Spinal cord (tissue), 10 donors: ENCODE measurements at regions not wholly inside any gene's neighbourhood (a gene's known extent, or its start where the extent isn't known, plus 50 kb on each side); places are given as distances from the start of the nearest gene placed in this dataset. TPM values are rescaled to one million over a fixed set of nuclear protein-coding genes. Genes with fewer than 3 reads are reported as not detected.

ENCODE experiments used
- DNase-seq, 6 donors: peaks; one replicate each; pipeline versions ENCODE4 v3.0.0 to v3.0.0-alpha.2; 2013 to 2015; ENCODE audit warnings: low spot score in 6 of 6, low read depth in 4 of 6
- H3K27ac ChIP-seq: one replicate; pipeline ENCODE4 v1.5.1; 2013; ENCODE audit warnings: low read depth, low read length, control low read depth
- H3K27me3 ChIP-seq: one replicate; pipeline ENCODE4 v1.6.1; 2013; ENCODE audit warnings: low read length; ENCODE audit not compliant: control insufficient read depth, insufficient read depth
- H3K36me3 ChIP-seq: one replicate; pipeline ENCODE4 v1.6.1; 2013; ENCODE audit warnings: low read length; ENCODE audit not compliant: control insufficient read depth, insufficient read depth
- H3K4me1 ChIP-seq: one replicate; pipeline ENCODE4 v1.6.1; 2013; ENCODE audit warnings: low read length; ENCODE audit not compliant: control insufficient read depth, insufficient read depth
- H3K4me3 ChIP-seq: one replicate; pipeline ENCODE4 v1.5.1; 2013; ENCODE audit warnings: low read depth, low read length, control low read depth
- H3K9me3 ChIP-seq: one replicate; pipeline ENCODE4 v1.6.1; 2013; ENCODE audit warnings: low read length; ENCODE audit not compliant: control insufficient read depth, insufficient read depth
- WGBS: methylation state at CpG from one replicate; pipeline ENCODE4 v1.1.5; 2013; ENCODE audit warnings: missing lambda C conversion rate; ENCODE audit not compliant: insufficient coverage; 5-methylcytosine and 5-hydroxymethylcytosine counted together
- small RNA-seq: library from RNA; depleted of rRNA; stranded (forward); fragments of <200 nt; gene quantifications from one replicate; pipeline ENCODE3, GENCODE V24; 2014; ENCODE audit warnings: low replicate concordance
- donor health status: healthy.

DNA sequence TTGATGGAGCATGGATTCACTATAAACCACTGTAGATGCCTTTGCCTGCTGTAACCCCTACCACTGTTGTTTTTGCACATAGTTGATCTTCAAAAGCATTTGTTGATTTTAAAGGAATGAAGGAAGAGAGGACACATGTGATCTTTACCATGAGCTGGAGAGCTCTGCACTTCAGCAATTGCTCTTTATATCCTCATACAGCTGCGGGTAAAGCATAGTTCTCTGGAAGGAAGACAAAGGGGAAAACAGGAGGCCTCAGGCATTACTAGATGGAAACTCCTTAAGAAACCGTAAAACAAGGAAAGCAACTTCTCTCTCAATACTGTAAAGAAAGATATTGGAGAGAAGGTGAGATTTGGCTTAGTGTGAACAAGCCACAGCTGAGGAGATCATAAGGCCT is 60.6 kb downstream of the SCG2 start:
- no peaks in the 10 kb centered on the region for H3K27me3 ChIP-seq
- WGBS, result no CpG with 5 or more reads among the region's 2 CpGs
- H3K4me3 ChIP-seq, result no peak overlapping the region
- no peak for DNase-seq
- no peak overlapping the region for H3K27ac ChIP-seq
- H3K4me1 ChIP-seq, result peaks cover 3% of the 10 kb centered on the region
- no peaks in the 10 kb centered on the region for H3K36me3 ChIP-seq
- H3K9me3 ChIP-seq, result no peaks in the 10 kb centered on the region

DNA sequence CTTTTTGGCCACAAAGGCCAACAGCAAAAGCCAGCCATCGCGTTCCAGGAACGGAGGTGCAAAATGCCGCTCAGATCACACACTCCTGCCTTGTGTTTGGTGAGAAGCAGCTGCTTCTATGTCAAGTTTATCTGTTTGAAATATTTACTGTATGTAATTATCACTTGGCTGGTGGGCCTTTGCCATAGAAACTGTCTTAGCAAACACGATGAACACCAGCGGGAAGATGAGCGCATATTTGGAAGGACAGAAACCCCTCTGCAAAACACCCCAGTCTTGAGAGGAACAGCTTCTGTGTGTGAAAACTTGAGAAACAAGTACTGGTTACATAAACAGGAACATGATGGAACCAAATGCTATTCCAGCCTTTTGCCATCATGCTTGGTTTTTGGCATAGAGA is 59.7 kb downstream of the SCG2 start:
- no peak overlapping the region for H3K27ac ChIP-seq
- no peaks in the 10 kb centered on the region for H3K27me3 ChIP-seq
- no peaks in the 10 kb centered on the region for H3K9me3 ChIP-seq
- no peak overlapping the region for H3K4me3 ChIP-seq
- H3K4me1 ChIP-seq, result peaks cover 3% of the 10 kb centered on the region
- peak in 1 of 6 donors; percentile 84 for DNase-seq
- no peaks in the 10 kb centered on the region for H3K36me3 ChIP-seq
- 100% methylated on average over 1 of the region's 7 CpGs for WGBS

DNA sequence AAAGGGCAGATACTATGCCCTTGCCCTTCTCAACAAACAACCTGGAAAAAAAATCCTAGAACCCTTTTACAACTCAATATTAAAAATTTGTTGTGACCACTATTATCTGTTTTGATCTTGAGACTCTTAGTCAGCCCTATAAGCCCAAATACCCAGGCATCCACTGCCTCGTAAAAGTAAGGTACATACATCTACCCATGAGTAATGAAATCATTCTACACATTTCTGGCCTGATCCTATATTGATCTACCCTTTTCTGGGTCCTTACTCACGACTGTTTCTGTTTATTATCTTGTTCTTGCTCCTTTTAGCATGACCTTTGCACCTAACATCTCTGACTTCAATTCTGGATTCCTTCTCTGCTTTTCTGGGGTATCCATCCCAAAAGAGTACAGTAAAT is 56.8 kb downstream of the SCG2 start:
- Histone ChIP-seq H3K27ac (no peak overlapping the region), H3K4me1 (peaks cover 3% of the 10 kb centered on the region), H3K36me3 (no peaks in the 10 kb centered on the region), H3K9me3 (no peaks in the 10 kb centered on the region), H3K27me3 (no peaks in the 10 kb centered on the region), H3K4me3 (no peak overlapping the region)
- WGBS, result 92% methylated on average over 2 of the region's 2 CpGs
- no peak for DNase-seq

DNA sequence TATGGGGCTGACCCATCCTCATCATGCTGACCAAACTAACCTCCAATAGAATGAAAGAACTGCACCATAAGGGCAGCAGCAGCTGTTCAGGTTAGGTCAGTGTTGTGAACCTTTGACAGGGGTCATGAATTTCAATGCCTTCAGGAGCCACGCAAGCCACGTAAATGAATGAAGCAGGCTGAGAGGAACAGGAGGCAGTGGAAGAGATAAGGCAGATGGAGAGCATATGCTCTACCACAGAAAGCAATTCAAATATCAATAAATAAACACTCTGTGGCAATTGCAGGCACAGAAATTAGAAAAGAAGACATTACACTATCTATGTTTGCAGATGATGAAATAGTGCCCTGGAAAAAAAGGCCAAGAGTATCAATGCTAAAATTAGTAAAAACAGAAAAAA is 56.3 kb downstream of the SCG2 start:
- Histone ChIP-seq H3K4me1 (peaks cover 3% of the 10 kb centered on the region), H3K4me3 (no peak overlapping the region), H3K27me3 (no peaks in the 10 kb centered on the region), H3K9me3 (no peaks in the 10 kb centered on the region), H3K36me3 (no peaks in the 10 kb centered on the region), H3K27ac (no peak overlapping the region)
- whole genome bisulfite sequencing, result no CpG with 5 or more reads among the region's 2 CpGs
- DNase-seq, result peak in 2 of 6 donors; percentile 36 to 69

Small RNA genes in the stretch of these regions (small RNA-seq; reads per million reads assigned to genes)
- gene HIGD1AP4, result not detected
- not detected for gene RN7SL807P
